Neural cell (in vitro differentiated cells): ENCODE measurements at regions not wholly inside any gene's neighbourhood (a gene's known extent, or its start where the extent isn't known, plus 50 kb on each side); places are given as distances from the start of the nearest gene placed in this dataset.
"Not testable (repeated sequence)": the region's sequence is repeated elsewhere in the genome, so short reads cannot be mapped to it uniquely, and the experiment has no call there.

Source experiments
- H2AFZ ChIP-seq: fragments of 200-600, 300-800 bp; sonication (generic), shearing (Covaris generic); 2 replicates; pipeline ENCODE4 v1.6.0; 2014; ENCODE audit warnings: low read depth, mild to moderate bottlenecking, antibody characterized with exemption, low read length, moderate library complexity
- H3F3A ChIP-seq: fragments of 200-600 bp; shearing (Covaris generic); 2 replicates; pipeline ENCODE4 v1.6.1; 2016; ENCODE audit warnings: mild to moderate bottlenecking, moderate library complexity, mixed read lengths, antibody characterized with exemption, low read length; ENCODE audit not compliant: insufficient read depth, poor library complexity, severe bottlenecking
- H3K27ac ChIP-seq: fragments of 200-600, 300-800 bp; sonication (generic), shearing (Covaris generic); 2 replicates; pipeline ENCODE4 v1.5.1; 2014; ENCODE audit warnings: mild to moderate bottlenecking, low read length, moderate library complexity
- H3K27me3 ChIP-seq: fragments of 300-800, 200-600 bp; sonication (generic), shearing (Covaris generic); 2 replicates; pipeline ENCODE4 v1.6.0; 2014; ENCODE audit warnings: mild to moderate bottlenecking, low read depth, low read length, moderate library complexity; ENCODE audit not compliant: insufficient read depth
- H3K36me3 ChIP-seq: fragments of 300-800, 200-600 bp; sonication (generic), shearing (Covaris generic); 2 replicates; pipeline ENCODE4 v1.5.1; 2014; ENCODE audit warnings: mild to moderate bottlenecking, antibody characterized with exemption, low read length, moderate library complexity; ENCODE audit not compliant: insufficient read depth
- H3K4me2 ChIP-seq: fragments of 300-800, 200-600 bp; sonication (generic), shearing (Covaris generic); 2 replicates; pipeline ENCODE4 v1.6.0; 2014; ENCODE audit warnings: mild to moderate bottlenecking, low read length
- H3K4me3 ChIP-seq: fragments of 300-800, 200-600 bp; sonication (generic), shearing (Covaris generic); 2 replicates; pipeline ENCODE4 v1.5.1; 2014; ENCODE audit warnings: mild to moderate bottlenecking, low read length, moderate library complexity
- H3K79me2 ChIP-seq: fragments of 200-600 bp; shearing (Covaris generic); replicated peaks from 2 replicates; pipeline ENCODE4 v1.6.0; 2014; ENCODE audit warnings: mild to moderate bottlenecking, low read length, moderate library complexity; ENCODE audit not compliant: insufficient read depth
- H3K9ac ChIP-seq: fragments of 300-800, 200-600 bp; sonication (generic), shearing (Covaris generic); 2 replicates; pipeline ENCODE4 v1.6.1; 2016; ENCODE audit warnings: mild to moderate bottlenecking, low read length, mixed read lengths
- H3K9me2 ChIP-seq: fragments of 200-600 bp; shearing (Covaris generic); 2 replicates; pipeline ENCODE4 v1.6.1; 2016; ENCODE audit warnings: mild to moderate bottlenecking, low read length, mixed read lengths; ENCODE audit not compliant: insufficient read depth
- H3K9me3 ChIP-seq: fragments of 200-600, 300-800 bp; sonication (generic), shearing (Covaris generic); 2 replicates; pipeline ENCODE4 v1.6.1; 2016; ENCODE audit warnings: mild to moderate bottlenecking, mixed run types, low read length, moderate library complexity, mixed read lengths
- H4K20me1 ChIP-seq: fragments of 200-600 bp; shearing (Covaris generic); 2 replicates; pipeline ENCODE4 v1.6.1; 2016; ENCODE audit warnings: mild to moderate bottlenecking, mixed run types; ENCODE audit not compliant: insufficient read depth
- EP300 ChIP-seq: fragments of 450-650 bp; conservative IDR thresholded peaks from 2 replicates; pipeline ENCODE4 v1.6.1; 2014; ENCODE audit warnings: antibody characterized with exemption, mild to moderate bottlenecking, moderate library complexity; ENCODE audit not compliant: poor library complexity, severe bottlenecking
- EZH2 ChIP-seq: fragments of 200-600, 300-800 bp; shearing (Covaris generic), sonication (generic); IDR thresholded peaks from 2 replicates; pipeline ENCODE4 v1.6.1; 2014; ENCODE audit warnings: antibody characterized with exemption, low read length, borderline replicate concordance, mild to moderate bottlenecking; ENCODE audit not compliant: insufficient read depth, poor library complexity, severe bottlenecking
- MXI1 ChIP-seq: fragments of 450-650 bp; conservative IDR thresholded peaks from 2 replicates; pipeline ENCODE4 v1.6.1; 2014; ENCODE audit warnings: antibody characterized with exemption, mild to moderate bottlenecking; ENCODE audit not compliant: poor library complexity, severe bottlenecking
- POLR2AphosphoS5 ChIP-seq: IDR thresholded peaks from 2 replicates; pipeline ENCODE4 v1.6.1; 2012
- RAD21 ChIP-seq: fragments of 450-650 bp; conservative IDR thresholded peaks from 2 replicates; pipeline ENCODE4 v1.6.1; 2014; ENCODE audit warnings: antibody characterized with exemption, mild to moderate bottlenecking, moderate library complexity
- SMC3 ChIP-seq: fragments of 450-650 bp; conservative IDR thresholded peaks from 2 replicates; pipeline ENCODE4 v1.6.1; 2014; ENCODE audit warnings: antibody characterized with exemption, mild to moderate bottlenecking, moderate library complexity; ENCODE audit not compliant: poor library complexity
- TAF1 ChIP-seq: IDR thresholded peaks from 2 replicates; pipeline ENCODE4 v1.6.1; 2012; ENCODE audit warnings: low read depth
- TF ChIP-seq, protein P1 (sequence below): fragments of 450-650 bp; IDR thresholded peaks from 2 replicates; pipeline ENCODE4 v1.5.1; 2014; ENCODE audit warnings: antibody characterized with exemption, mild to moderate bottlenecking, moderate library complexity; ENCODE audit not compliant: poor library complexity, severe bottlenecking
- TF ChIP-seq, protein P2 (sequence below): IDR thresholded peaks from 2 replicates; pipeline ENCODE4 v1.6.1; 2012; ENCODE audit warnings: borderline replicate concordance

DNA sequence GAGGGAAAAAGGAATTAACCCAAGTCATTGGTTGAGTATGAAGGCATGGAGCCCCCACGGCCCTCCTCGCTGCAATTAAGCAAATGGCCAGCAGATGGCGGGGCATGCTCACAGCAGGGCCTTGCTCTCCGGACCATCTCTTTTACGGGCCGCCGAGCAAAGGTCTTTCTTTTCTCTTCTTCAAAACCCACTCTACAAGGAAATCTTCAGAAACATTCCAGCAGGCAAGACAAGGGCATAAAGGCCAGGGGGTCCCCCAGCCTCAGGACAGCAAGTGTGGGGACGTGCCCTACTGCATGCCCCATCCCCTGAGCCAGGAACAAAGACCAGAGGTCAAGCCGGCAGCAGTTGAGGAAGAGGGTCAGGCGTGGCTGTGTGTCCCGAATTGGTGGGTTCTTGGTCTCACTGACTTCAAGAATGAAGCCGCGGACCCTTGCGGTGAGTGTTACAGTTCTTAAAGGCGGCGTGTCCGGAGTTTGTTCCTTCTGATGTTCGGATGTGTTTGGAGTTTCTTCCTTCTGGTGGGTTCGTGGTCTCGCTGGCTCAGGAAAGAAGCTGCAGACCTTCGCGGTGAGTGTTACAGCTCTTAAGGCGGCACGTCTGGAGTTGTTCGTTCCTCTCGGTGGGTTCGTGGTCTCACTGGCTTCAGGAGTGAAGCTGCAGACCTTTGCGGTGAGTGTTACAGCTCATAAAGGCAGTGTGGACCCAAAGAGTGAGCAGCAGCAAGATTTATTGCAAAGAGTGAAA is 59.6 kb upstream of the TOP1 start:
- peak; percentile 94 for TF ChIP-seq SMC3
- peak; percentile 97 for TF ChIP-seq RAD21
- TF ChIP-seq, protein P1, sequence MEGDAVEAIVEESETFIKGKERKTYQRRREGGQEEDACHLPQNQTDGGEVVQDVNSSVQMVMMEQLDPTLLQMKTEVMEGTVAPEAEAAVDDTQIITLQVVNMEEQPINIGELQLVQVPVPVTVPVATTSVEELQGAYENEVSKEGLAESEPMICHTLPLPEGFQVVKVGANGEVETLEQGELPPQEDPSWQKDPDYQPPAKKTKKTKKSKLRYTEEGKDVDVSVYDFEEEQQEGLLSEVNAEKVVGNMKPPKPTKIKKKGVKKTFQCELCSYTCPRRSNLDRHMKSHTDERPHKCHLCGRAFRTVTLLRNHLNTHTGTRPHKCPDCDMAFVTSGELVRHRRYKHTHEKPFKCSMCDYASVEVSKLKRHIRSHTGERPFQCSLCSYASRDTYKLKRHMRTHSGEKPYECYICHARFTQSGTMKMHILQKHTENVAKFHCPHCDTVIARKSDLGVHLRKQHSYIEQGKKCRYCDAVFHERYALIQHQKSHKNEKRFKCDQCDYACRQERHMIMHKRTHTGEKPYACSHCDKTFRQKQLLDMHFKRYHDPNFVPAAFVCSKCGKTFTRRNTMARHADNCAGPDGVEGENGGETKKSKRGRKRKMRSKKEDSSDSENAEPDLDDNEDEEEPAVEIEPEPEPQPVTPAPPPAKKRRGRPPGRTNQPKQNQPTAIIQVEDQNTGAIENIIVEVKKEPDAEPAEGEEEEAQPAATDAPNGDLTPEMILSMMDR = peak; percentile 96
- not testable (repeated sequence) for H3K36me3 ChIP-seq, H3K4me3 ChIP-seq, H3K27me3 ChIP-seq, H3K79me2 ChIP-seq, H3K9me2 ChIP-seq, H3K9ac ChIP-seq, H3K27ac ChIP-seq, H3K4me2 ChIP-seq, H3K9me3 ChIP-seq, H4K20me1 ChIP-seq, H3F3A ChIP-seq, H2AFZ ChIP-seq

DNA sequence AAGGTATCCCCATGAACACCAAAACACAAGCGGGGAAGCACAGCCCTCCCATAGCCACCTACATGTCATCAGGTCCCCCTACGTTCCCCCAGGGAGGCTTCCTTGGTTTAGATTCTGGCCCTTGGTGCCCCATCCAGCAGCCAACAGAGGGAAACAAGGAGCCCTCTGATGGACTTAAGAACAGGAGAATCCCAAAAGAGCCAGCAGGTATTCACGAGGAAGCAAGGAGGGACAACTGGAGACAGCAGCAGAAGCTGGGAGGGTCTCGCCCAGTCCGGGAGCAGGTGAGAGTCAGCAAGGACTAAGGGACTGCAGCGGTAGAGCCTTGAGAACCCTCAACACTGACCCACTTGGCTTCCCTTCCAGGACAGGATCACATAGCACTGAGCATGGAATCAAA is 58.4 kb upstream of the TOP1 start:
- H3K4me2 ChIP-seq = no peak overlapping the region
- H3K4me3 ChIP-seq = no peak overlapping the region
- no peaks in the 10 kb centered on the region for H3K36me3 ChIP-seq
- no peak overlapping the region for H2AFZ ChIP-seq
- H3K9me3 ChIP-seq = no peaks in the 10 kb centered on the region
- H3K79me2 ChIP-seq = no peaks in the 10 kb centered on the region
- no peak overlapping the region for H3K9ac ChIP-seq
- no peak for TF ChIP-seq POLR2AphosphoS5
- no peak for TF ChIP-seq TAF1
- TF ChIP-seq MXI1 = no peak
- TF ChIP-seq, protein P1 = no peak
- TF ChIP-seq EZH2 = no peak
- no peak for TF ChIP-seq EP300
- no peak for TF ChIP-seq SMC3
- TF ChIP-seq RAD21 = no peak
- TF ChIP-seq, protein P2, sequence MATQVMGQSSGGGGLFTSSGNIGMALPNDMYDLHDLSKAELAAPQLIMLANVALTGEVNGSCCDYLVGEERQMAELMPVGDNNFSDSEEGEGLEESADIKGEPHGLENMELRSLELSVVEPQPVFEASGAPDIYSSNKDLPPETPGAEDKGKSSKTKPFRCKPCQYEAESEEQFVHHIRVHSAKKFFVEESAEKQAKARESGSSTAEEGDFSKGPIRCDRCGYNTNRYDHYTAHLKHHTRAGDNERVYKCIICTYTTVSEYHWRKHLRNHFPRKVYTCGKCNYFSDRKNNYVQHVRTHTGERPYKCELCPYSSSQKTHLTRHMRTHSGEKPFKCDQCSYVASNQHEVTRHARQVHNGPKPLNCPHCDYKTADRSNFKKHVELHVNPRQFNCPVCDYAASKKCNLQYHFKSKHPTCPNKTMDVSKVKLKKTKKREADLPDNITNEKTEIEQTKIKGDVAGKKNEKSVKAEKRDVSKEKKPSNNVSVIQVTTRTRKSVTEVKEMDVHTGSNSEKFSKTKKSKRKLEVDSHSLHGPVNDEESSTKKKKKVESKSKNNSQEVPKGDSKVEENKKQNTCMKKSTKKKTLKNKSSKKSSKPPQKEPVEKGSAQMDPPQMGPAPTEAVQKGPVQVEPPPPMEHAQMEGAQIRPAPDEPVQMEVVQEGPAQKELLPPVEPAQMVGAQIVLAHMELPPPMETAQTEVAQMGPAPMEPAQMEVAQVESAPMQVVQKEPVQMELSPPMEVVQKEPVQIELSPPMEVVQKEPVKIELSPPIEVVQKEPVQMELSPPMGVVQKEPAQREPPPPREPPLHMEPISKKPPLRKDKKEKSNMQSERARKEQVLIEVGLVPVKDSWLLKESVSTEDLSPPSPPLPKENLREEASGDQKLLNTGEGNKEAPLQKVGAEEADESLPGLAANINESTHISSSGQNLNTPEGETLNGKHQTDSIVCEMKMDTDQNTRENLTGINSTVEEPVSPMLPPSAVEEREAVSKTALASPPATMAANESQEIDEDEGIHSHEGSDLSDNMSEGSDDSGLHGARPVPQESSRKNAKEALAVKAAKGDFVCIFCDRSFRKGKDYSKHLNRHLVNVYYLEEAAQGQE = no peak
- no peaks in the 10 kb centered on the region for H3K27me3 ChIP-seq
- H4K20me1 ChIP-seq = no peaks in the 10 kb centered on the region
- H3K27ac ChIP-seq = no peak overlapping the region
- no peaks in the 10 kb centered on the region for H3K9me2 ChIP-seq
- no peaks in the 10 kb centered on the region for H3F3A ChIP-seq
